Hepatocyte (in vitro differentiated cells): ENCODE measurements at regions not wholly inside any gene's neighbourhood (a gene's known extent, or its start where the extent isn't known, plus 50 kb on each side); places are given as distances from the start of the nearest gene placed in this dataset.

Source experiments
- DNase-seq: peaks from one replicate; pipeline ENCODE4 v3.0.0-alpha.2; 2016; ENCODE audit warnings: low spot score
- H2AFZ ChIP-seq: fragments of 200-600 bp; sonication (generic); 2 replicates; pipeline ENCODE4 v1.6.0; 2016; ENCODE audit warnings: antibody characterized with exemption, mild to moderate bottlenecking
- H3K27ac ChIP-seq: fragments of 200-600 bp; sonication (generic); 2 replicates; pipeline ENCODE4 v1.5.1; 2016; ENCODE audit warnings: mild to moderate bottlenecking
- H3K27me3 ChIP-seq: fragments of 200-600 bp; sonication (generic); 2 replicates; pipeline ENCODE4 v1.6.1; 2016
- H3K36me3 ChIP-seq: fragments of 200-600 bp; sonication (generic); replicated peaks from 2 replicates; pipeline ENCODE4 v1.5.1; 2016; ENCODE audit warnings: low read depth; ENCODE audit not compliant: insufficient read depth
- H3K4me1 ChIP-seq: fragments of 200-600 bp; sonication (generic); 2 replicates; pipeline ENCODE4 v1.5.1; 2016; ENCODE audit warnings: mild to moderate bottlenecking, moderate library complexity; ENCODE audit not compliant: insufficient read depth
- H3K4me2 ChIP-seq: fragments of 200-600 bp; sonication (generic); 2 replicates; pipeline ENCODE4 v1.6.0; 2016
- H3K4me3 ChIP-seq: fragments of 200-600 bp; sonication (generic); 2 replicates; pipeline ENCODE4 v1.5.1; 2016; ENCODE audit warnings: mild to moderate bottlenecking
- H3K79me2 ChIP-seq: fragments of 200-600 bp; sonication (generic); 2 replicates; pipeline ENCODE4 v1.6.0; 2017; ENCODE audit warnings: mild to moderate bottlenecking
- H3K9me2 ChIP-seq: fragments of 200-600 bp; sonication (generic); replicated peaks from 2 replicates; pipeline ENCODE4 v1.6.0; 2017; ENCODE audit warnings: mild to moderate bottlenecking; ENCODE audit not compliant: insufficient read depth
- H3K9me3 ChIP-seq: fragments of 200-600 bp; sonication (generic); 2 replicates; pipeline ENCODE4 v1.5.1; 2016; ENCODE audit warnings: low read depth, mild to moderate bottlenecking
- H4K20me1 ChIP-seq: fragments of 200-600 bp; sonication (generic); 2 replicates; pipeline ENCODE4 v1.6.0; 2016; ENCODE audit warnings: mild to moderate bottlenecking; ENCODE audit not compliant: insufficient read depth, poor library complexity, severe bottlenecking
- CTCF ChIP-seq: fragments of 200-600 bp; sonication (generic); IDR thresholded peaks from 2 replicates; pipeline ENCODE4 v1.5.1; 2016; ENCODE audit warnings: antibody characterized with exemption, mild to moderate bottlenecking; ENCODE audit not compliant: poor library complexity
- EZH2 ChIP-seq: fragments of 200-600 bp; sonication (generic); IDR thresholded peaks from 2 replicates; pipeline ENCODE4 v1.6.1; 2016; ENCODE audit warnings: antibody characterized with exemption, mild to moderate bottlenecking, borderline replicate concordance
- EZH2phosphoT487 ChIP-seq: fragments of 200-600 bp; sonication (generic); IDR thresholded peaks from one replicate; pipeline ENCODE4 v1.6.1; 2018; ENCODE audit warnings: antibody characterized with exemption, mild to moderate bottlenecking, low read depth, moderate library complexity; ENCODE audit not compliant: unreplicated experiment, severe bottlenecking
- WGBS: methylation state at CpG from one replicate; pipeline ENCODE4 v1.1.6; 2016; ENCODE audit warnings: low lambda C conversion rate; ENCODE audit errors: missing lambda C conversion rate; 5-methylcytosine and 5-hydroxymethylcytosine counted together

- H3K4me3 ChIP-seq = no peak overlapping the region
- H3K79me2 ChIP-seq = no peaks in the 10 kb centered on the region
- peaks cover 6% of the 10 kb centered on the region for H3K4me1 ChIP-seq
- H3K9me2 ChIP-seq = no peaks in the 10 kb centered on the region
- no peak for DNase-seq
- no peaks in the 10 kb centered on the region for H3K9me3 ChIP-seq
- H4K20me1 ChIP-seq = no peaks in the 10 kb centered on the region
- TF ChIP-seq EZH2 = no peak
- TF ChIP-seq CTCF = no peak
- TF ChIP-seq EZH2phosphoT487 = no peak
- H3K4me2 ChIP-seq = no peak overlapping the region
- H3K27ac ChIP-seq = no peak overlapping the region
- peaks cover 18% of the 10 kb centered on the region for H3K27me3 ChIP-seq
- H3K36me3 ChIP-seq = no peaks in the 10 kb centered on the region
- no peak overlapping the region for H2AFZ ChIP-seq
These were observed 577.4 kb downstream of the ZEB2 start for GRCh38 chr2:143942486-143942885.

GRCh38 chr2:143940720-143941119 is 579.2 kb downstream of the ZEB2 start:
- no peaks in the 10 kb centered on the region for H3K9me3 ChIP-seq
- H3K9me2 ChIP-seq = no peaks in the 10 kb centered on the region
- no peaks in the 10 kb centered on the region for H3K79me2 ChIP-seq
- H4K20me1 ChIP-seq = no peaks in the 10 kb centered on the region
- no peaks in the 10 kb centered on the region for H3K36me3 ChIP-seq
- TF ChIP-seq EZH2 (no peak), EZH2phosphoT487 (no peak), CTCF (no peak)
- no peak for DNase-seq
- 92% methylated on average over 3 of the region's 3 CpGs for WGBS
- peaks cover 18% of the 10 kb centered on the region for H3K27me3 ChIP-seq
- no peak overlapping the region for H2AFZ ChIP-seq
- peak overlapping the region; percentile 15 for H3K27ac ChIP-seq
- H3K4me2 ChIP-seq = no peak overlapping the region
- H3K4me3 ChIP-seq = no peak overlapping the region
- peaks cover 14% of the 10 kb centered on the region for H3K4me1 ChIP-seq

- H3K9me2 ChIP-seq = no peaks in the 10 kb centered on the region
- H3K4me1 ChIP-seq = peaks cover 14% of the 10 kb centered on the region
- no peaks in the 10 kb centered on the region for H3K9me3 ChIP-seq
- H3K4me2 ChIP-seq = peak overlapping the region; percentile 10
- no peaks in the 10 kb centered on the region for H3K36me3 ChIP-seq
- WGBS = 62% methylated on average over 6 of the region's 6 CpGs
- no peak overlapping the region for H3K4me3 ChIP-seq
- H3K27me3 ChIP-seq = peaks cover 18% of the 10 kb centered on the region
- no peaks in the 10 kb centered on the region for H4K20me1 ChIP-seq
- TF ChIP-seq EZH2 = no peak
- no peak for TF ChIP-seq CTCF
- TF ChIP-seq EZH2phosphoT487 = no peak
- peak overlapping the region; percentile 24 for H3K27ac ChIP-seq
- DNase-seq = no peak
- H3K79me2 ChIP-seq = no peaks in the 10 kb centered on the region
- H2AFZ ChIP-seq = no peak overlapping the region
These were observed 580.1 kb downstream of the ZEB2 start for GRCh38 chr2:143939626-143940330.
